ENCODE measurements at regions not wholly inside any gene's neighbourhood (a gene's known extent, or its start where the extent isn't known, plus 50 kb on each side); places are given as distances from the start of the nearest gene placed in this dataset.
"Not testable (repeated sequence)": the region's sequence is repeated elsewhere in the genome, so short reads cannot be mapped to it uniquely, and the experiment has no call there.

GRCh38 chr13:21287331-21287907 is 111.0 kb downstream of the MRPL57 start:
- DNase-seq (ENCODE audit: low read depth): no peak
- TF ChIP-seq CTCF (IDR thresholded peaks at IDR 0.05; ENCODE audit: insufficient read depth, low read length, severe bottlenecking): no peak
- no peak overlapping the region for H3K4me3 ChIP-seq (ENCODE audit: low read depth, low read length)
- H3K27me3 ChIP-seq (ENCODE audit: control insufficient read depth, insufficient read depth, low read length): no peaks in the 10 kb centered on the region
- H3K36me3 ChIP-seq (ENCODE audit: control insufficient read depth, insufficient read depth, low read length): no peaks in the 10 kb centered on the region
- FAIRE-seq: no peak

GRCh38 chr13:21289475-21289874 is 113.0 kb downstream of the MRPL57 start:
- Histone ChIP-seq H3K27me3 (ENCODE audit: control insufficient read depth, insufficient read depth, low read length) (no peaks in the 10 kb centered on the region), H3K4me3 (ENCODE audit: low read depth, low read length) (no peak overlapping the region), H3K36me3 (ENCODE audit: control insufficient read depth, insufficient read depth, low read length) (no peaks in the 10 kb centered on the region)
- FAIRE-seq (peak; percentile 75), DNase-seq (ENCODE audit: low read depth) (no peak)
- no peak for TF ChIP-seq CTCF (IDR thresholded peaks at IDR 0.05; ENCODE audit: insufficient read depth, low read length, severe bottlenecking)

GRCh38 chr13:21290442-21291002 is 114.1 kb downstream of the MRPL57 start:
- DNase-seq (ENCODE audit: low read depth); H3K36me3 ChIP-seq (ENCODE audit: control insufficient read depth, insufficient read depth, low read length); FAIRE-seq; H3K27me3 ChIP-seq (ENCODE audit: control insufficient read depth, insufficient read depth, low read length); H3K4me3 ChIP-seq (ENCODE audit: low read depth, low read length): not testable (repeated sequence)

- H3K27me3 ChIP-seq (ENCODE audit: control insufficient read depth, insufficient read depth, low read length): no peaks in the 10 kb centered on the region
- TF ChIP-seq CTCF (IDR thresholded peaks at IDR 0.05; ENCODE audit: insufficient read depth, low read length, severe bottlenecking): no peak
- no peaks in the 10 kb centered on the region for H3K36me3 ChIP-seq (ENCODE audit: control insufficient read depth, insufficient read depth, low read length)
- DNase-seq (ENCODE audit: low read depth): no peak
- FAIRE-seq: no peak
- H3K4me3 ChIP-seq (ENCODE audit: low read depth, low read length): no peak overlapping the region
Measured at GRCh38 chr13:21291840-21292239, 115.4 kb downstream of the MRPL57 start.

- TF ChIP-seq CTCF (IDR thresholded peaks at IDR 0.05; ENCODE audit: insufficient read depth, low read length, severe bottlenecking): peak; percentile 66
- DNase-seq (ENCODE audit: low read depth): peak; percentile 21
- H3K4me3 ChIP-seq (ENCODE audit: low read depth, low read length); H3K36me3 ChIP-seq (ENCODE audit: control insufficient read depth, insufficient read depth, low read length); H3K27me3 ChIP-seq (ENCODE audit: control insufficient read depth, insufficient read depth, low read length); FAIRE-seq: not testable (repeated sequence)
Measured at GRCh38 chr13:21296991-21297390, 120.5 kb downstream of the MRPL57 start.

- H3K4me3 ChIP-seq (ENCODE audit: low read depth, low read length): no peak overlapping the region
- FAIRE-seq (no peak), DNase-seq (ENCODE audit: low read depth) (no peak)
- H3K27me3 ChIP-seq (ENCODE audit: control insufficient read depth, insufficient read depth, low read length): no peaks in the 10 kb centered on the region
- TF ChIP-seq CTCF (IDR thresholded peaks at IDR 0.05; ENCODE audit: insufficient read depth, low read length, severe bottlenecking): no peak
- H3K36me3 ChIP-seq (ENCODE audit: control insufficient read depth, insufficient read depth, low read length): no peaks in the 10 kb centered on the region
Measured at GRCh38 chr13:21297447-21297846, 121.0 kb downstream of the MRPL57 start.

All from bronchial epithelial cell (primary cell).